VCaP (cell line): ENCODE measurements at regions not wholly inside any gene's neighbourhood (a gene's known extent, or its start where the extent isn't known, plus 50 kb on each side); places are given as distances from the start of the nearest gene placed in this dataset.

Experiments used
- H3K27ac ChIP-seq: fragments of 450-650 bp; 2 replicates; pipeline ENCODE4 v1.5.1; 2017
- CTCF ChIP-seq: fragments of 450-650 bp; conservative IDR thresholded peaks from 2 replicates; pipeline ENCODE4 v1.5.1; 2017; ENCODE audit warnings: mild to moderate bottlenecking, moderate library complexity

- no peak overlapping the region for H3K27ac ChIP-seq
- TF ChIP-seq CTCF: no peak
These were observed 546.9 kb downstream of the IGSF11 start for GRCh38 chr3:118487734-118488133.

- H3K27ac ChIP-seq: no peak overlapping the region
- no peak for TF ChIP-seq CTCF
These were observed 545.9 kb downstream of the IGSF11 start for GRCh38 chr3:118488732-118489131.

GRCh38 chr3:118495206-118495605, 539.4 kb downstream of the IGSF11 start:
- H3K27ac ChIP-seq: no peak overlapping the region
- TF ChIP-seq CTCF: no peak

- H3K27ac ChIP-seq: no peak overlapping the region
- TF ChIP-seq CTCF: no peak
These were observed 537.4 kb downstream of the IGSF11 start for GRCh38 chr3:118497274-118497673.

GRCh38 chr3:118501152-118501551, 533.5 kb downstream of the IGSF11 start:
- no peak overlapping the region for H3K27ac ChIP-seq
- TF ChIP-seq CTCF: no peak; the same call in 1 of the 2 replicates

GRCh38 chr3:118504906-118505305, 529.7 kb downstream of the IGSF11 start:
- no peak overlapping the region for H3K27ac ChIP-seq
- TF ChIP-seq CTCF: no peak

GRCh38 chr3:118505784-118506183, 528.9 kb downstream of the IGSF11 start:
- H3K27ac ChIP-seq: no peak overlapping the region
- no peak for TF ChIP-seq CTCF

GRCh38 chr3:118511402-118511801, 523.2 kb downstream of the IGSF11 start:
- no peak overlapping the region for H3K27ac ChIP-seq
- TF ChIP-seq CTCF: no peak
